AG04450 (cell line): ENCODE measurements at regions not wholly inside any gene's neighbourhood (a gene's known extent, or its start where the extent isn't known, plus 50 kb on each side); places are given as distances from the start of the nearest gene placed in this dataset.
"Not testable (repeated sequence)": the region's sequence is repeated elsewhere in the genome, so short reads cannot be mapped to it uniquely, and the experiment has no call there.

Experiments used
- CTCF ChIA-PET: fragments of 300-600, 350-600 bp; formaldehyde crosslinking; extraction: SDS; loops from one replicate; lab custom pipeline; 2022; ENCODE audit warnings: antibody characterized with exemption, inconsistent platforms; lab: Charles Lee
- POLR2A ChIA-PET: fragments of 350-600 bp; formaldehyde crosslinking; extraction: SDS; loops from one replicate; lab custom pipeline; 2021; ENCODE audit warnings: antibody characterized with exemption, inconsistent platforms; lab: Yijun Ruan, JAX
- DNase-seq: peaks from one replicate; pipeline ENCODE4 v3.0.0-alpha.2; 2011; ENCODE audit warnings: low read depth, low spot score
- H3K27ac ChIP-seq: one replicate; pipeline ENCODE4 v1.5.1; 2012; ENCODE audit warnings: low read depth, low read length, control low read depth
- H3K27me3 ChIP-seq: one replicate; pipeline ENCODE4 v1.6.0; 2012; ENCODE audit warnings: low read length; ENCODE audit not compliant: control insufficient read depth, insufficient read depth
- H3K4me3 ChIP-seq: 2 replicates; pipeline ENCODE4 v1.5.1; 2011; ENCODE audit warnings: mild to moderate bottlenecking, low read depth, low read length, control low read depth
- H3K9me3 ChIP-seq: 2 replicates; pipeline ENCODE4 v1.5.1; 2012; ENCODE audit warnings: low read length; ENCODE audit not compliant: control insufficient read depth, insufficient read depth
- CTCF ChIP-seq: IDR thresholded peaks from 2 replicates; pipeline ENCODE4 v1.5.1; 2011; ENCODE audit warnings: low read depth, low read length, control low read depth, inconsistent platforms

GRCh38 chr11:134597452-134597851 is 185.4 kb upstream of the B3GAT1 start:
- Histone ChIP-seq H3K27ac (no peak overlapping the region), H3K4me3 (no peak overlapping the region), H3K9me3 (peaks cover 25% of the 10 kb centered on the region), H3K27me3 (no peaks in the 10 kb centered on the region)
- TF ChIP-seq CTCF, result no peak
- DNase-seq, result no peak
- ChIA-PET POLR2A (no interaction called here), CTCF (no interaction called here)

GRCh38 chr11:134596404-134596803 is 184.4 kb upstream of the B3GAT1 start:
- ChIA-PET CTCF (no interaction called here), POLR2A (no interaction called here)

GRCh38 chr11:134592391-134592990 is 180.4 kb upstream of the B3GAT1 start:
- TF ChIP-seq CTCF, result no peak
- Histone ChIP-seq H3K27ac (no peak overlapping the region), H3K27me3 (no peaks in the 10 kb centered on the region), H3K4me3 (no peak overlapping the region), H3K9me3 (peaks cover 29% of the 10 kb centered on the region)
- no peak for DNase-seq
- ChIA-PET POLR2A (no interaction called here), CTCF (no interaction called here)

More at GRCh38 chr11:134596404-134596803, 184.4 kb upstream of the B3GAT1 start:
- Histone ChIP-seq H3K4me3 (no peak overlapping the region), H3K27ac (no peak overlapping the region), H3K27me3 (no peaks in the 10 kb centered on the region), H3K9me3 (peaks cover 25% of the 10 kb centered on the region)
- TF ChIP-seq CTCF, result no peak
- DNase-seq, result no peak

- no peak overlapping the region for H3K27ac ChIP-seq
- peaks cover 28% of the 10 kb centered on the region for H3K9me3 ChIP-seq
- POLR2A ChIA-PET, result no interaction called here
- CTCF ChIA-PET, result no interaction called here
- H3K27me3 ChIP-seq, result no peaks in the 10 kb centered on the region
- DNase-seq, result no peak
- no peak for TF ChIP-seq CTCF
- H3K4me3 ChIP-seq, result no peak overlapping the region
These were observed 179.3 kb upstream of the B3GAT1 start for GRCh38 chr11:134591338-134591737.

- Histone ChIP-seq H3K9me3 (peaks cover 42% of the 10 kb centered on the region), H3K27me3 (no peaks in the 10 kb centered on the region), H3K4me3 (no peak overlapping the region), H3K27ac (no peak overlapping the region)
- CTCF ChIA-PET, result no interaction called here
- TF ChIP-seq CTCF, result no peak
- no peak for DNase-seq
- POLR2A ChIA-PET, result no interaction called here
These were observed 177.1 kb upstream of the B3GAT1 start for GRCh38 chr11:134589129-134589528.

- H3K9me3 ChIP-seq, result peaks cover 47% of the 10 kb centered on the region
- H3K4me3 ChIP-seq, H3K27me3 ChIP-seq, DNase-seq, CTCF ChIA-PET, H3K27ac ChIP-seq, POLR2A ChIA-PET: not testable (repeated sequence)
These were observed 176.5 kb upstream of the B3GAT1 start for GRCh38 chr11:134588460-134589110.
